ENCODE measurements at regions not wholly inside any gene's neighbourhood (a gene's known extent, or its start where the extent isn't known, plus 50 kb on each side); places are given as distances from the start of the nearest gene placed in this dataset.
"Not testable (repeated sequence)": the region's sequence is repeated elsewhere in the genome, so short reads cannot be mapped to it uniquely, and the experiment has no call there.

- no peak for DNase-seq (ENCODE audit: low read depth in 2 of 3, low spot score in 2 of 3)
Measured at GRCh38 chr21:39084979-39085729, 98.1 kb downstream of the PSMG1 start.

GRCh38 chr21:39084073-39084472 lies 99.2 kb downstream of the PSMG1 start:
- DNase-seq (ENCODE audit: low read depth in 2 of 3, low spot score in 2 of 3) = no peak

GRCh38 chr21:39083377-39084008 lies 99.8 kb downstream of the PSMG1 start:
- no peak for DNase-seq (ENCODE audit: low read depth in 2 of 3, low spot score in 2 of 3)

- DNase-seq (ENCODE audit: low read depth in 2 of 3, low spot score in 2 of 3) = no peak
Measured at GRCh38 chr21:39082656-39083376, 100.4 kb downstream of the PSMG1 start.

GRCh38 chr21:39080366-39080765 lies 102.9 kb downstream of the PSMG1 start:
- no peak for DNase-seq (ENCODE audit: low read depth in 2 of 3, low spot score in 2 of 3)

GRCh38 chr21:39079617-39080016 lies 103.6 kb downstream of the PSMG1 start:
- peak in 1 of 3 donors; percentile 36 for DNase-seq (ENCODE audit: low read depth in 2 of 3, low spot score in 2 of 3)

- no peak for DNase-seq (ENCODE audit: low read depth in 2 of 3, low spot score in 2 of 3)
Measured at GRCh38 chr21:39078322-39079065, 104.8 kb downstream of the PSMG1 start.

- DNase-seq (ENCODE audit: low read depth in 2 of 3, low spot score in 2 of 3) = no peak
Measured at GRCh38 chr21:39077876-39078275, 105.4 kb downstream of the PSMG1 start.

GRCh38 chr21:39074508-39074907 lies 108.7 kb downstream of the PSMG1 start:
- no peak for DNase-seq (ENCODE audit: low read depth in 2 of 3, low spot score in 2 of 3)

GRCh38 chr21:39073717-39074116 lies 109.5 kb downstream of the PSMG1 start:
- no peak for DNase-seq (ENCODE audit: low read depth in 2 of 3, low spot score in 2 of 3)

GRCh38 chr21:39073063-39073462 lies 110.2 kb downstream of the PSMG1 start:
- no peak for DNase-seq (ENCODE audit: low read depth in 2 of 3, low spot score in 2 of 3)

GRCh38 chr21:39072468-39072867 lies 110.8 kb downstream of the PSMG1 start:
- no peak for DNase-seq (ENCODE audit: low read depth in 2 of 3, low spot score in 2 of 3)

GRCh38 chr21:39071623-39072214 lies 111.5 kb downstream of the PSMG1 start:
- DNase-seq (ENCODE audit: low read depth in 2 of 3, low spot score in 2 of 3) = no peak

GRCh38 chr21:39069856-39070255 lies 113.4 kb downstream of the PSMG1 start:
- not testable (repeated sequence) for DNase-seq (ENCODE audit: low read depth in 2 of 3, low spot score in 2 of 3)

- no peak for DNase-seq (ENCODE audit: low read depth in 2 of 3, low spot score in 2 of 3)
Measured at GRCh38 chr21:39066829-39067780, 116.1 kb downstream of the PSMG1 start.

- DNase-seq (ENCODE audit: low read depth in 2 of 3, low spot score in 2 of 3) = no peak
Measured at GRCh38 chr21:39065917-39066316, 117.3 kb downstream of the PSMG1 start.

GRCh38 chr21:39064325-39065012 lies 118.8 kb downstream of the PSMG1 start:
- no peak for DNase-seq (ENCODE audit: low read depth in 2 of 3, low spot score in 2 of 3)

- no peak for DNase-seq (ENCODE audit: low read depth in 2 of 3, low spot score in 2 of 3)
Measured at GRCh38 chr21:39063517-39063916, 119.7 kb downstream of the PSMG1 start.

GRCh38 chr21:39062196-39062595 lies 121.1 kb downstream of the PSMG1 start:
- DNase-seq (ENCODE audit: low read depth in 2 of 3, low spot score in 2 of 3) = no peak

Data from hematopoietic multipotent progenitor cell (in vitro differentiated cells).